Vagina (tissue), 2 donors: ENCODE measurements at regions not wholly inside any gene's neighbourhood (a gene's known extent, or its start where the extent isn't known, plus 50 kb on each side); places are given as distances from the start of the nearest gene placed in this dataset.

Source experiments
- DNase-seq, 2 donors: peaks; one replicate each; pipeline ENCODE4 v3.0.0-alpha.2; 2017; ENCODE audit errors: extremely low spot score in 2 of 2
- H3K27ac ChIP-seq: fragments of 200-600 bp; sonication (generic); one replicate; pipeline ENCODE4 v1.5.1; 2019
- H3K27me3 ChIP-seq: fragments of 200-600 bp; sonication (generic); one replicate; pipeline ENCODE4 v1.5.1; 2019
- H3K36me3 ChIP-seq, 2 donors: fragments of 200-600 bp; sonication (generic); one replicate each; pipeline ENCODE4 v1.5.1; 2017 to 2019
- H3K4me1 ChIP-seq: fragments of 200-600 bp; sonication (generic); one replicate; pipeline ENCODE4 v1.5.1; 2019
- H3K4me3 ChIP-seq, 2 donors: fragments of 200-600 bp; sonication (generic); 1 replicate in 1 of 2; 2 replicates in 1 of 2; pipeline ENCODE4 v1.5.1; 2016 to 2019
- H3K9me3 ChIP-seq: fragments of 200-600 bp; sonication (generic); one replicate; pipeline ENCODE4 v1.5.1; 2019
- POLR2A ChIP-seq, 2 donors: fragments of 450-650 bp; IDR thresholded peaks; one replicate each; pipeline ENCODE4 v1.6.1; 2017; ENCODE audit warnings: antibody characterized with exemption in 2 of 2, mild to moderate bottlenecking in 2 of 2, moderate library complexity in 2 of 2
- POLR2AphosphoS5 ChIP-seq, 2 donors: sonication (generic); formaldehyde crosslinking; IDR thresholded peaks; one replicate each; pipeline ENCODE4 v1.9.0; 2017; ENCODE audit warnings: antibody characterized with exemption in 2 of 2, mild to moderate bottlenecking in 2 of 2, low read depth in 1 of 2; ENCODE audit not compliant: insufficient read depth in 1 of 2
- intact Hi-C: fragments of 100-400 bp; cut with DNase I; formaldehyde crosslinking; loops from one replicate; pipeline ENCODE4 v1.15.1; 2023
- TF ChIP-seq, protein P1 (sequence below), 3 experiments: fragments of 450-650 bp in 2 of 3; fragments of 200-600 bp in 1 of 3; sonication (generic) in 1 of 3; IDR thresholded peaks; one replicate each; pipeline ENCODE4 v1.5.1; 2017 to 2019; ENCODE audit warnings: antibody characterized with exemption in 3 of 3, mild to moderate bottlenecking in 2 of 3, moderate library complexity in 2 of 3

DNA sequence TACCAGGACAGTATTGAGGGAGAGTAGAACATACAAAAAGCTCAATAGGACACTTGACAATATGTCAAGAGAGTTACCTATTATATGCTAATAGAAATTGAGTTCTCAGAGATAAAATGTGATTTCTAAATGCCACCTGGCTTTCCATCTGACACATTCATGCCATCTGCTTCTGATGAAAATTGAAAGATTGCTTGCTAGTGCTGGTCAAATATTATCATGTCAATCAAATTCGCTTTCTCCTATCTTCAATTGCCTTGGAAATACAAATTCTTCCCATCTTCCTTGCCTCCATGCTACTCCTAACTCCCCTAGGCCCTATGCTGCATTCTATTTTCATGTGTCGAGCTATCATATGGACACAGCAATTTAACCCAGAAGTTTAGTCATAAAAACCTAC, 1076.9 kb downstream of the ARAP2 start:
- no peak for DNase-seq
- Histone ChIP-seq H3K27me3 (no peaks in the 10 kb centered on the region), H3K36me3 (no peaks in the 10 kb centered on the region), H3K27ac (no peak overlapping the region), H3K4me1 (no peaks in the 10 kb centered on the region), H3K4me3 (no peak overlapping the region), H3K9me3 (no peaks in the 10 kb centered on the region)
- TF ChIP-seq POLR2A (IDR thresholded peaks at IDR 0.05) = no peak
- TF ChIP-seq, protein P1, sequence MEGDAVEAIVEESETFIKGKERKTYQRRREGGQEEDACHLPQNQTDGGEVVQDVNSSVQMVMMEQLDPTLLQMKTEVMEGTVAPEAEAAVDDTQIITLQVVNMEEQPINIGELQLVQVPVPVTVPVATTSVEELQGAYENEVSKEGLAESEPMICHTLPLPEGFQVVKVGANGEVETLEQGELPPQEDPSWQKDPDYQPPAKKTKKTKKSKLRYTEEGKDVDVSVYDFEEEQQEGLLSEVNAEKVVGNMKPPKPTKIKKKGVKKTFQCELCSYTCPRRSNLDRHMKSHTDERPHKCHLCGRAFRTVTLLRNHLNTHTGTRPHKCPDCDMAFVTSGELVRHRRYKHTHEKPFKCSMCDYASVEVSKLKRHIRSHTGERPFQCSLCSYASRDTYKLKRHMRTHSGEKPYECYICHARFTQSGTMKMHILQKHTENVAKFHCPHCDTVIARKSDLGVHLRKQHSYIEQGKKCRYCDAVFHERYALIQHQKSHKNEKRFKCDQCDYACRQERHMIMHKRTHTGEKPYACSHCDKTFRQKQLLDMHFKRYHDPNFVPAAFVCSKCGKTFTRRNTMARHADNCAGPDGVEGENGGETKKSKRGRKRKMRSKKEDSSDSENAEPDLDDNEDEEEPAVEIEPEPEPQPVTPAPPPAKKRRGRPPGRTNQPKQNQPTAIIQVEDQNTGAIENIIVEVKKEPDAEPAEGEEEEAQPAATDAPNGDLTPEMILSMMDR (IDR thresholded peaks at IDR 0.05) = no peak
- TF ChIP-seq POLR2AphosphoS5 (IDR thresholded peaks at IDR 0.05; ENCODE audit: insufficient read depth in 1 of 2, low read depth in 1 of 2) = no peak
- intact Hi-C loops = no loop called here

- no peak overlapping the region for H3K27ac ChIP-seq
- no peaks in the 10 kb centered on the region for H3K4me1 ChIP-seq
- no peaks in the 10 kb centered on the region for H3K27me3 ChIP-seq
- TF ChIP-seq, protein P1 (IDR thresholded peaks at IDR 0.05) = no peak
- TF ChIP-seq POLR2A (IDR thresholded peaks at IDR 0.05) (no peak), POLR2AphosphoS5 (IDR thresholded peaks at IDR 0.05; ENCODE audit: insufficient read depth in 1 of 2, low read depth in 1 of 2) (no peak)
- H3K36me3 ChIP-seq = no peaks in the 10 kb centered on the region
- no peaks in the 10 kb centered on the region for H3K9me3 ChIP-seq
- DNase-seq = no peak
- intact Hi-C loops = no loop called here
- no peak overlapping the region for H3K4me3 ChIP-seq
Observed at GRCh38 chr4:35175487-35175886, 1068.8 kb downstream of the ARAP2 start.

- H3K4me3 ChIP-seq = no peak overlapping the region
- no peak for DNase-seq
- H3K27me3 ChIP-seq = no peaks in the 10 kb centered on the region
- no peaks in the 10 kb centered on the region for H3K9me3 ChIP-seq
- no peak for TF ChIP-seq POLR2A (IDR thresholded peaks at IDR 0.05)
- TF ChIP-seq POLR2AphosphoS5 (IDR thresholded peaks at IDR 0.05; ENCODE audit: insufficient read depth in 1 of 2, low read depth in 1 of 2) = no peak
- TF ChIP-seq, protein P1 (IDR thresholded peaks at IDR 0.05) = no peak
- intact Hi-C loops = no loop called here
- H3K27ac ChIP-seq = no peak overlapping the region
- no peaks in the 10 kb centered on the region for H3K36me3 ChIP-seq
- H3K4me1 ChIP-seq = no peaks in the 10 kb centered on the region
Observed at GRCh38 chr4:35175894-35176293, 1068.4 kb downstream of the ARAP2 start.

GRCh38 chr4:35182451-35182850, 1061.9 kb downstream of the ARAP2 start:
- no peak overlapping the region for H3K4me3 ChIP-seq
- DNase-seq = no peak
- no peaks in the 10 kb centered on the region for H3K36me3 ChIP-seq
- no peaks in the 10 kb centered on the region for H3K27me3 ChIP-seq
- TF ChIP-seq POLR2A (IDR thresholded peaks at IDR 0.05) (no peak), POLR2AphosphoS5 (IDR thresholded peaks at IDR 0.05; ENCODE audit: insufficient read depth in 1 of 2, low read depth in 1 of 2) (no peak)
- TF ChIP-seq, protein P1 (IDR thresholded peaks at IDR 0.05) = no peak
- no peaks in the 10 kb centered on the region for H3K9me3 ChIP-seq
- intact Hi-C loops = no loop called here
- no peak overlapping the region for H3K27ac ChIP-seq
- H3K4me1 ChIP-seq = no peaks in the 10 kb centered on the region

DNA sequence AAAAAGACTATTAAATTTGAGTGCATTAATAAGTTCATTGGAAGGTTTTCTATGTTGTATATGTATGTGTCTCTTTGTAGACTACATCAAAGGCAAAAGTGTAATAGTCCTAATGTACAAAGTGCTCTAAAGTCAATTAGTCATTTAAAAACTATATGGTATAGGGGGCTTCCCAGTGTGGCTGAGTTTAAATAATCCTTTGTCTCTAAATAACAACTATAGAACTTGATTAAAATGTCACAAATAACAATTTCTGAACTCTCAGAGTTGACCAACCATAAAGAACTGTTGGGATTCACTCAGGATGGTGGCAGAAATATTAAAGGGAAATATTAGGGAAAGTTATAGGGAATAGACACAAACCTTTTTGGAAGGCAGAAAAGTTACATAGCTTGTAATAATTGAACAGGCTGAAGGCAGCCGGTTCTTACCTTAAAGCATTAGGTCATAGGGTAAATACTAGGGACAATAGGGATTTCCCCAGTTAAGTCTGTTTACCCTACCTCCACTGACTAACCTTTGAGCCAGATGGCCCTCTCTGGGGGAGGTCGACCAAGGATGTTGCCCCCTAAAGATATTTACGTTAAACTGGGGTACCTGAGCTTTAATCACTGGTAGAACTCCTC, 1054.2 kb downstream of the ARAP2 start:
- intact Hi-C loops = no loop called here
- H3K36me3 ChIP-seq = no peaks in the 10 kb centered on the region
- H3K27me3 ChIP-seq = no peaks in the 10 kb centered on the region
- H3K9me3 ChIP-seq = no peaks in the 10 kb centered on the region
- DNase-seq = no peak
- TF ChIP-seq POLR2A (IDR thresholded peaks at IDR 0.05) (no peak), POLR2AphosphoS5 (IDR thresholded peaks at IDR 0.05; ENCODE audit: insufficient read depth in 1 of 2, low read depth in 1 of 2) (no peak)
- TF ChIP-seq, protein P1 (IDR thresholded peaks at IDR 0.05) = no peak
- no peak overlapping the region for H3K4me3 ChIP-seq
- no peak overlapping the region for H3K27ac ChIP-seq
- H3K4me1 ChIP-seq = no peaks in the 10 kb centered on the region
